Brain microvascular endothelial cell (primary cell): ENCODE measurements at regions not wholly inside any gene's neighbourhood (a gene's known extent, or its start where the extent isn't known, plus 50 kb on each side); places are given as distances from the start of the nearest gene placed in this dataset.

Source experiments
- DNase-seq: peaks from one replicate; pipeline ENCODE4 v3.0.0-alpha.2; 2020
- H3K27ac ChIP-seq: fragments of 250-450 bp; sonication (Bioruptor Pico); 2 replicates; pipeline ENCODE4 v1.5.1; 2020; ENCODE audit warnings: mild to moderate bottlenecking, moderate library complexity
- H3K27me3 ChIP-seq: fragments of 250-450 bp; sonication (Bioruptor Pico); replicated peaks from 2 replicates; pipeline ENCODE4 v1.5.1; 2020; ENCODE audit warnings: mild to moderate bottlenecking
- H3K36me3 ChIP-seq: fragments of 250-450 bp; sonication (Bioruptor Pico); replicated peaks from 2 replicates; pipeline ENCODE4 v1.5.1; 2020; ENCODE audit warnings: mild to moderate bottlenecking
- H3K4me3 ChIP-seq: 2 replicates; pipeline ENCODE4 v1.5.1; 2011; ENCODE audit warnings: low read depth, mild to moderate bottlenecking, control low read depth, low read length, moderate library complexity
- in situ Hi-C: cut with HindIII; loops from 2 replicates; pipeline ENCODE4 v1.10.0; 2017; ENCODE audit warnings: low sequenced_read_pairs, low pct_ligation_motif_present
- TF ChIP-seq, protein P1 (sequence below): IDR thresholded peaks from 2 replicates; pipeline ENCODE4 v1.5.1; 2011; ENCODE audit warnings: low read depth, mild to moderate bottlenecking, moderate library complexity, low read length, control low read depth, inconsistent platforms; ENCODE audit errors: missing control alignments

DNA sequence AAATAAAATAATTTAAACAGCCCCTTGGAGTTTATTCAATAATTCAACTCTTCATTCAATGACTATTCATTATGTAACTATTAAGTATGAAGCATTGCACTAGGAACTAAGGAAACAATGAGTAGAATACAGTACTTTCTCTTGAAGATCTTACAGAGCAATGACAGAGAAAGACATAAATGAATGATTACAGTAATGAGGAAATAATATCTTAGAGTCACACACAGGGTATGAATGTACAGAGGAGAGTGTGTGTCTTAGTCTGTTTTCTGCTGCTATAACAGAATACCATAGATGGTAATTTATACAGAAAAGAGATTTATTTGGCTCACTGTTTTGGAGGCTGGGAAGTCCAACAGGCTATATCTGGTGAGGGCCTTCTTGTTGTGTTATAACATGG is 120.5 kb upstream of the NRBF2 start:
- TF ChIP-seq, protein P1, sequence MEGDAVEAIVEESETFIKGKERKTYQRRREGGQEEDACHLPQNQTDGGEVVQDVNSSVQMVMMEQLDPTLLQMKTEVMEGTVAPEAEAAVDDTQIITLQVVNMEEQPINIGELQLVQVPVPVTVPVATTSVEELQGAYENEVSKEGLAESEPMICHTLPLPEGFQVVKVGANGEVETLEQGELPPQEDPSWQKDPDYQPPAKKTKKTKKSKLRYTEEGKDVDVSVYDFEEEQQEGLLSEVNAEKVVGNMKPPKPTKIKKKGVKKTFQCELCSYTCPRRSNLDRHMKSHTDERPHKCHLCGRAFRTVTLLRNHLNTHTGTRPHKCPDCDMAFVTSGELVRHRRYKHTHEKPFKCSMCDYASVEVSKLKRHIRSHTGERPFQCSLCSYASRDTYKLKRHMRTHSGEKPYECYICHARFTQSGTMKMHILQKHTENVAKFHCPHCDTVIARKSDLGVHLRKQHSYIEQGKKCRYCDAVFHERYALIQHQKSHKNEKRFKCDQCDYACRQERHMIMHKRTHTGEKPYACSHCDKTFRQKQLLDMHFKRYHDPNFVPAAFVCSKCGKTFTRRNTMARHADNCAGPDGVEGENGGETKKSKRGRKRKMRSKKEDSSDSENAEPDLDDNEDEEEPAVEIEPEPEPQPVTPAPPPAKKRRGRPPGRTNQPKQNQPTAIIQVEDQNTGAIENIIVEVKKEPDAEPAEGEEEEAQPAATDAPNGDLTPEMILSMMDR: no peak
- Histone ChIP-seq H3K4me3 (no peak overlapping the region), H3K36me3 (no peaks in the 10 kb centered on the region), H3K27me3 (no peaks in the 10 kb centered on the region), H3K27ac (no peak overlapping the region)
- in situ Hi-C loops: no loop called here
- no peak for DNase-seq

DNA sequence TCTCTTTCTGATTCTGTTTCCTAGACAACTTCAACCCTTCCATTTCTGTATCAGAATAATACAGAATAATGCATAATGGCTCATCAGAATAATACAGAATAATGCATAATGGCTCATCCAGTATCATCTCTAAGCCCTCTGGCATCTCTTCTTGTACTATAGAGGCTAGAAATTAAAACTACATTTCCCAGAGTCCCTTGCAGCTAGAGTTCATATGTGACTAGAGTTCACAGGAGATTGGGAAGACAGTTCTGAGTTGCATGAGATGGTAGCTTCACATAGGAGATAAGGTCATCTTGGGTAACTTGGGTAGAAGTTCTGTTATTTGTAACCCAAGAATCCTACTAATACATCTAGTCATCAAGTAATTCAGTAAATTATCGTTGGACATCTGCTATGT is 122.9 kb upstream of the NRBF2 start:
- no peak for DNase-seq
- in situ Hi-C loops: no loop called here
- TF ChIP-seq, protein P1: no peak
- no peak overlapping the region for H3K4me3 ChIP-seq
- no peaks in the 10 kb centered on the region for H3K27me3 ChIP-seq
- no peaks in the 10 kb centered on the region for H3K36me3 ChIP-seq
- no peak overlapping the region for H3K27ac ChIP-seq

DNA sequence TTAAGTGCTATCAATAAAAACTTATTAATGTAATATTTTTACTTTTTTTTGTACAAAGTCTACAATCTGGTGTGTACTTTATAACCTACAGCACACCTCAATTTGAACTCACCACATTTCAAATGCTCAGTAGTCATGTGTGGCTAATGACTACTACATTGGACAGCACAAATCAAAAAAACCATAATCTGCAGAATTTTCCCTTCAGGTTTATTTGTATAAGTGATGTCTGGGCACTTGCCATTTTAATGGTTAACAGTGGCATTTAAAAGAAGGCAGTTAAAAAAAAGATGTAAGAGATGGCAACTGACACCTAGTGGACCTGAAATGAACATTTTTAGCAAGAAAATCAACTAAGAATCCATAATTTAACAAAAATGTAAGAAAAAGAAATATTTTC is 124.6 kb upstream of the NRBF2 start:
- DNase-seq: no peak
- no peak overlapping the region for H3K4me3 ChIP-seq
- TF ChIP-seq, protein P1: no peak
- H3K27ac ChIP-seq: no peak overlapping the region
- no peaks in the 10 kb centered on the region for H3K27me3 ChIP-seq
- H3K36me3 ChIP-seq: no peaks in the 10 kb centered on the region
- in situ Hi-C loops: no loop called here

DNA sequence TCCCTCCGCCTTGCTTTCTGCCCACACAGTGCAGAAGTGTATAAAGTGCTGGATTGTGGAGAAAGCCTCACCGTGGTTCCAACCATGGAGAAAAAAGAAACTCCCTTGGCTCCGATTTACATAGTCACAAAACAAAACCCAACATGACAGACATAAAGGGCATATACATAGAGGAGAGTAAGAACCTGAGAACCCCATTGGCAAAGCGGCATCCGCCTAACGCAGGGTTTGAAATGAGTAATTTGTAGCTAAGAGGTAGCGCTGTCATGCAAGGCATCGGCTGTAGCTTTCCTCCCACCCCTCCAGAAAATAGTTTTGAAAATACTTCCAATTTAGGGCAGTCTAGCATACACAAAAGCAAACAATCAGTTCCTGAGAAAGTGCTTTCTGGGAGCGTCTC is 126.0 kb upstream of the NRBF2 start:
- TF ChIP-seq, protein P1: no peak
- no peaks in the 10 kb centered on the region for H3K27me3 ChIP-seq
- H3K27ac ChIP-seq: no peak overlapping the region
- H3K4me3 ChIP-seq: no peak overlapping the region
- in situ Hi-C loops: no loop called here
- DNase-seq: no peak
- H3K36me3 ChIP-seq: no peaks in the 10 kb centered on the region

DNA sequence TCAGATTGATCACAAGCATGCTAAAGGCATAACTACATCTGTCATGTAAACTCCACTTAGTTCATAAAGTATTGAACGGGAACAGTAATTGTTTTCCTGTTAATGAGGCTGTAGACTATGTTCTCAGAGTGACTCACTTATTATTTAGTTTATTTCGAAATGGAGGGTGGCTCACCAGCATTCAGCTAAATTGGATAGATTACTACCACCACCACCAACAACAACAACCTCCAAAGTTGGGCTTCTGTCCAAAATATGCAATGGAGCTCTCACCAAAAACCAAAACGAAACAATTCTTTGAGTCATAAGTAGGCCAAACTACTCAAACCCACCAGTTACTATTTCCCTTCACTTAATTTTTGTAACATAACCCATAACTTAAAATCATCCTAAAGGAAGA is 127.9 kb upstream of the NRBF2 start:
- in situ Hi-C loops: no loop called here
- Histone ChIP-seq H3K27me3 (no peaks in the 10 kb centered on the region), H3K36me3 (no peaks in the 10 kb centered on the region), H3K27ac (no peak overlapping the region), H3K4me3 (no peak overlapping the region)
- DNase-seq: peak; percentile 35
- TF ChIP-seq, protein P1: no peak

DNA sequence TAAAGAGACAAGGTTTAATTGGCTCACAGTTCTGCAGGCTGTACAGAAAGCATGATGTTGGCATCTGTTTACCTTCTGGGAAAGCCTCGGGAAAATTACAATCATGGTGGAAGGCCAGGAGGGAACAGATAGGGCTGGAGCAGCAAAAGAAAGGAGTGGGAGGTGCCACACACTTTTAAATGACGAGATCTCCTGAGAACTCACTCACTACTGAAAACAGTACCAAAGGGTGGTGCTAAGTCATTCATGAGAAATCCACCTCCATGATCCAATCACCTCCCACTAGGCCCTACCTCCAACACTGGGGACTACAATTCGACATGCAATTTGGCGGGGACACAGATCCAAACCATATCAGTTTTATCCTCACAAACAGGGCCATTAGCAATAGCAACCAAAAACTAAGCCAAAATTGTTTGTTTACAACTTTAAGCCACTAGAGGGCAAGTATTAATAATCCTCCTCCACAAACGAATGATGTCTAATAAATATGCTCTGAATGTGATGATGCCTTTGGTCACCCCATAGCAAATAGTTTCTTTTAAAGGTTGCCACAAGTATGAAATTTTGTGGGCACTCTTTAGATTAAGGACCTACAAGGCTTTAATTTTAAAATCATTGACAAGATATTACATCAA is 129.2 kb upstream of the NRBF2 start:
- TF ChIP-seq, protein P1: peak; percentile 32
- DNase-seq: no peak
- in situ Hi-C loops: no loop called here
- Histone ChIP-seq H3K4me3 (no peak overlapping the region), H3K27ac (no peak overlapping the region), H3K27me3 (no peaks in the 10 kb centered on the region), H3K36me3 (no peaks in the 10 kb centered on the region)
